Activated naive CD4-positive, alpha-beta T cell treated with anti-CD3 and anti-CD28 coated beads, Interleukin-2, amount 50 U/mL, for 72 hours (primary cell): ENCODE measurements at regions not wholly inside any gene's neighbourhood (a gene's known extent, or its start where the extent isn't known, plus 50 kb on each side); places are given as distances from the start of the nearest gene placed in this dataset.

Experiments used
- ATAC-seq, 2 donors: fragments of 150-1000 bp; cut with Tn5 transposase; 2 replicates each; pipeline ENCODE4 v1.10.0; 2021; ENCODE audit warnings: mild to moderate bottlenecking in 2 of 2, moderate library complexity in 2 of 2
- DNase-seq, 2 donors: peaks; one replicate each; pipeline ENCODE4 v3.0.0; 2021 to 2022; ENCODE audit warnings: low spot score in 2 of 2
- H3K27ac Mint-ChIP-seq, 2 donors: one replicate each; pipeline ENCODE4 v1.8.0; 2022; ENCODE audit warnings: mild to moderate bottlenecking in 2 of 2, mixed read lengths in 2 of 2
- H3K36me3 Mint-ChIP-seq, 2 donors: one replicate each; pipeline ENCODE4 v1.8.0; 2022; ENCODE audit warnings: mixed read lengths in 2 of 2
- H3K9me3 Mint-ChIP-seq, 2 donors: one replicate each; pipeline ENCODE4 v1.8.0; 2022; ENCODE audit warnings: mixed read lengths in 2 of 2

GRCh38 chr6:92339936-92340640, 1079.3 kb downstream of the EPHA7 start:
- Mint-ChIP-seq H3K9me3 (peaks cover 0 to 5% of the 10 kb centered on the region in 2 donors), H3K36me3 (no peaks in the 10 kb centered on the region), H3K27ac (no peak overlapping the region)
- no peak for ATAC-seq
- DNase-seq, result no peak

- Mint-ChIP-seq H3K36me3 (no peaks in the 10 kb centered on the region), H3K9me3 (peaks cover 0 to 6% of the 10 kb centered on the region in 2 donors), H3K27ac (no peak overlapping the region)
- no peak for ATAC-seq
- no peak for DNase-seq
Measured at GRCh38 chr6:92337571-92337970, 1081.8 kb downstream of the EPHA7 start.

- DNase-seq, result no peak
- no peak for ATAC-seq
- Mint-ChIP-seq H3K9me3 (peaks cover 0 to 12% of the 10 kb centered on the region in 2 donors), H3K36me3 (no peaks in the 10 kb centered on the region), H3K27ac (no peak overlapping the region)
Measured at GRCh38 chr6:92329208-92329847, 1090.0 kb downstream of the EPHA7 start.

GRCh38 chr6:92315312-92315711, 1104.0 kb downstream of the EPHA7 start:
- H3K27ac Mint-ChIP-seq, result no peak overlapping the region
- H3K9me3 Mint-ChIP-seq, result peaks cover 10 to 22% of the 10 kb centered on the region in 2 donors
- ATAC-seq, result no peak
- H3K36me3 Mint-ChIP-seq, result no peaks in the 10 kb centered on the region
- no peak for DNase-seq

- Mint-ChIP-seq H3K27ac (no peak overlapping the region), H3K9me3 (peaks cover 0 to 2% of the 10 kb centered on the region in 2 donors), H3K36me3 (no peaks in the 10 kb centered on the region)
- no peak for DNase-seq
- ATAC-seq, result no peak
Measured at GRCh38 chr6:92297101-92297500, 1122.3 kb downstream of the EPHA7 start.

GRCh38 chr6:92292067-92292466, 1127.3 kb downstream of the EPHA7 start:
- ATAC-seq, result no peak
- no peak for DNase-seq
- Mint-ChIP-seq H3K36me3 (no peaks in the 10 kb centered on the region), H3K9me3 (peaks cover 9 to 15% of the 10 kb centered on the region in 2 donors), H3K27ac (no peak overlapping the region)

- Mint-ChIP-seq H3K9me3 (peaks cover 16 to 21% of the 10 kb centered on the region in 2 donors), H3K27ac (no peak overlapping the region), H3K36me3 (no peaks in the 10 kb centered on the region)
- no peak for DNase-seq
- no peak for ATAC-seq
Measured at GRCh38 chr6:92289831-92290230, 1129.5 kb downstream of the EPHA7 start.

- H3K9me3 Mint-ChIP-seq, result peaks cover 8 to 11% of the 10 kb centered on the region in 2 donors
- ATAC-seq (no peak), DNase-seq (no peak)
- no peak overlapping the region for H3K27ac Mint-ChIP-seq
- H3K36me3 Mint-ChIP-seq, result no peaks in the 10 kb centered on the region
Measured at GRCh38 chr6:92281571-92282076, 1137.7 kb downstream of the EPHA7 start.

GRCh38 chr6:92275150-92275549, 1144.2 kb downstream of the EPHA7 start:
- DNase-seq (no peak), ATAC-seq (no peak)
- no peaks in the 10 kb centered on the region for H3K36me3 Mint-ChIP-seq
- peaks cover 8% of the 10 kb centered on the region in 2 donors for H3K9me3 Mint-ChIP-seq
- no peak overlapping the region for H3K27ac Mint-ChIP-seq

- Mint-ChIP-seq H3K9me3 (peaks cover 8% of the 10 kb centered on the region in 2 donors), H3K27ac (no peak overlapping the region), H3K36me3 (no peaks in the 10 kb centered on the region)
- ATAC-seq, result no peak
- no peak for DNase-seq
Measured at GRCh38 chr6:92274588-92274987, 1144.8 kb downstream of the EPHA7 start.

GRCh38 chr6:92273694-92274093, 1145.7 kb downstream of the EPHA7 start:
- ATAC-seq, result no peak

GRCh38 chr6:92271091-92271490, 1148.3 kb downstream of the EPHA7 start:
- peaks cover 8 to 10% of the 10 kb centered on the region in 2 donors for H3K9me3 Mint-ChIP-seq
- no peak overlapping the region for H3K27ac Mint-ChIP-seq
- H3K36me3 Mint-ChIP-seq, result no peaks in the 10 kb centered on the region
- ATAC-seq, result no peak
- no peak for DNase-seq

More at GRCh38 chr6:92273694-92274093, 1145.7 kb downstream of the EPHA7 start:
- Mint-ChIP-seq H3K9me3 (peaks cover 7 to 8% of the 10 kb centered on the region in 2 donors), H3K27ac (no peak overlapping the region), H3K36me3 (no peaks in the 10 kb centered on the region)
- DNase-seq, result no peak

GRCh38 chr6:92270365-92270764, 1149.0 kb downstream of the EPHA7 start:
- Mint-ChIP-seq H3K9me3 (peaks cover 8 to 10% of the 10 kb centered on the region in 2 donors), H3K36me3 (no peaks in the 10 kb centered on the region)
- no peak for ATAC-seq

GRCh38 chr6:92267335-92267734, 1152.0 kb downstream of the EPHA7 start:
- DNase-seq (no peak), ATAC-seq (no peak)
- Mint-ChIP-seq H3K36me3 (no peaks in the 10 kb centered on the region), H3K9me3 (peaks cover 3 to 15% of the 10 kb centered on the region in 2 donors), H3K27ac (no peak overlapping the region)

More at GRCh38 chr6:92270365-92270764, 1149.0 kb downstream of the EPHA7 start:
- no peak for DNase-seq
- H3K27ac Mint-ChIP-seq, result no peak overlapping the region

GRCh38 chr6:92263864-92264263, 1155.5 kb downstream of the EPHA7 start:
- no peak for ATAC-seq
- DNase-seq, result no peak
- H3K27ac Mint-ChIP-seq, result no peak overlapping the region
- H3K36me3 Mint-ChIP-seq, result no peaks in the 10 kb centered on the region
- peaks cover 8 to 20% of the 10 kb centered on the region in 2 donors for H3K9me3 Mint-ChIP-seq

- DNase-seq (no peak), ATAC-seq (no peak)
- no peak overlapping the region for H3K27ac Mint-ChIP-seq
- H3K9me3 Mint-ChIP-seq, result peaks cover 8 to 14% of the 10 kb centered on the region in 2 donors
- no peaks in the 10 kb centered on the region for H3K36me3 Mint-ChIP-seq
Measured at GRCh38 chr6:92259171-92259570, 1160.2 kb downstream of the EPHA7 start.

GRCh38 chr6:92243315-92243714, 1176.0 kb downstream of the EPHA7 start:
- DNase-seq, result no peak
- no peak overlapping the region for H3K27ac Mint-ChIP-seq
- ATAC-seq, result no peak
- peaks cover 0 to 4% of the 10 kb centered on the region in 2 donors for H3K9me3 Mint-ChIP-seq
- no peaks in the 10 kb centered on the region for H3K36me3 Mint-ChIP-seq
